ENCODE measurements at regions not wholly inside any gene's neighbourhood (a gene's known extent, or its start where the extent isn't known, plus 50 kb on each side); places are given as distances from the start of the nearest gene placed in this dataset.

- no peak overlapping the region for H3K27ac Mint-ChIP-seq
- peaks cover 4% of the 10 kb centered on the region; the same call in 1 of the 2 replicates for H3K27me3 Mint-ChIP-seq (ENCODE audit: low read depth)
- CTCF ChIA-PET = no interaction called here
- no peaks in the 10 kb centered on the region for H3K36me3 Mint-ChIP-seq
- ATAC-seq = no peak
- POLR2A ChIA-PET = no interaction called here
- TF ChIP-seq TEAD4 (CRISPR knock-in tag; IDR thresholded peaks at IDR 0.05) (no peak), ZBTB21 (CRISPR knock-in tag; IDR thresholded peaks at IDR 0.05; ENCODE audit: borderline replicate concordance) (no peak), ZNF138 (CRISPR knock-in tag; conservative IDR thresholded peaks at IDR 0.05) (no peak), HMGXB4 (CRISPR knock-in tag; IDR thresholded peaks at IDR 0.05) (no peak), ATF1 (CRISPR knock-in tag; IDR thresholded peaks at IDR 0.05) (no peak), MLX (CRISPR knock-in tag; IDR thresholded peaks at IDR 0.05) (no peak), ZNF416 (CRISPR knock-in tag; IDR thresholded peaks at IDR 0.05) (no peak), NFYB (CRISPR knock-in tag; conservative IDR thresholded peaks at IDR 0.05; ENCODE audit: low read depth) (no peak), NR1H2 (CRISPR knock-in tag; IDR thresholded peaks at IDR 0.05) (no peak), ESRRA (CRISPR knock-in tag; IDR thresholded peaks at IDR 0.05; ENCODE audit: borderline replicate concordance) (no peak), TCF7 (CRISPR knock-in tag; IDR thresholded peaks at IDR 0.05; ENCODE audit: low read depth) (no peak), PRDM15 (CRISPR knock-in tag; IDR thresholded peaks at IDR 0.05) (no peak), KAT7 (CRISPR knock-in tag; IDR thresholded peaks at IDR 0.05; ENCODE audit: borderline replicate concordance) (no peak), PRRX2 (CRISPR knock-in tag; IDR thresholded peaks at IDR 0.05) (no peak), E2F4 (CRISPR knock-in tag; IDR thresholded peaks at IDR 0.05; ENCODE audit: borderline replicate concordance, low read depth) (no peak)
- TF ChIP-seq, protein P1, sequence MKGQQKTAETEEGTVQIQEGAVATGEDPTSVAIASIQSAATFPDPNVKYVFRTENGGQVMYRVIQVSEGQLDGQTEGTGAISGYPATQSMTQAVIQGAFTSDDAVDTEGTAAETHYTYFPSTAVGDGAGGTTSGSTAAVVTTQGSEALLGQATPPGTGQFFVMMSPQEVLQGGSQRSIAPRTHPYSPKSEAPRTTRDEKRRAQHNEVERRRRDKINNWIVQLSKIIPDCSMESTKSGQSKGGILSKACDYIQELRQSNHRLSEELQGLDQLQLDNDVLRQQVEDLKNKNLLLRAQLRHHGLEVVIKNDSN (CRISPR knock-in tag; IDR thresholded peaks at IDR 0.05) = no peak
- TF ChIP-seq, protein P2, sequence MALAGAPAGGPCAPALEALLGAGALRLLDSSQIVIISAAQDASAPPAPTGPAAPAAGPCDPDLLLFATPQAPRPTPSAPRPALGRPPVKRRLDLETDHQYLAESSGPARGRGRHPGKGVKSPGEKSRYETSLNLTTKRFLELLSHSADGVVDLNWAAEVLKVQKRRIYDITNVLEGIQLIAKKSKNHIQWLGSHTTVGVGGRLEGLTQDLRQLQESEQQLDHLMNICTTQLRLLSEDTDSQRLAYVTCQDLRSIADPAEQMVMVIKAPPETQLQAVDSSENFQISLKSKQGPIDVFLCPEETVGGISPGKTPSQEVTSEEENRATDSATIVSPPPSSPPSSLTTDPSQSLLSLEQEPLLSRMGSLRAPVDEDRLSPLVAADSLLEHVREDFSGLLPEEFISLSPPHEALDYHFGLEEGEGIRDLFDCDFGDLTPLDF (CRISPR knock-in tag; IDR thresholded peaks at IDR 0.05) = no peak
- TF ChIP-seq, protein P3, sequence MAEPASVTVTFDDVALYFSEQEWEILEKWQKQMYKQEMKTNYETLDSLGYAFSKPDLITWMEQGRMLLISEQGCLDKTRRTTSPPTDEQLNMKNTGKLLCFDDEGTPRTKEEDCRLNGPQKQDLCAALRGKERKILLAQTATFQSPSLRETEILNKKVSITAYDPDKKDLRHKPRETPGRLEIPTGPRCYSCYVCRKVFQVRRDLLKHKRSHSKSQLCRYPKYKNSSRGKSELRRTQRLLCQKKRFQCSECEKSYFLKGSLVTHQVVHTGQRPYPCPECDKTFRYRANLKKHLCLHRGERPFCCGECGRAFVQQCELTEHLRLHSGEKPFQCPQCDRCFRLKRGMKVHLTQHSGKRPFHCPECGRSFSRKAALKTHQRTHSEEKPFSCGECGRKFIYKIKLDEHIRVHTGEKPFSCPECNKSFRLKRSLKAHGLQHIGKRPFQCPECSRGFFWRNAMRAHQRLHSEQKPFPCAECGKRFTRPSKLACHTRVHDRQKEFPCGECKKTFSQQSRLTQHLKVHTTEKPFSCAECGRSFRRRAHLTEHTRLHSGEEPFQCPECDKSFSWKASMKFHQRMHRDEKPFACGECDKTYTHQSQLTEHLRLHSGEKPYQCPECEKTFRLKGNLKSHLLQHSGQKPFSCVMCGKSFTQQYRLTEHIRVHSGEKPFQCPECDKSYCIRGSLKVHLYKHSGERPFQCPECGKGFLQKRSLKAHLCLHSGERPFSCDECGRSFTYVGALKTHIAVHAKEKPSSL (CRISPR knock-in tag; conservative IDR thresholded peaks at IDR 0.05) = no peak
- TF ChIP-seq, protein P4, sequence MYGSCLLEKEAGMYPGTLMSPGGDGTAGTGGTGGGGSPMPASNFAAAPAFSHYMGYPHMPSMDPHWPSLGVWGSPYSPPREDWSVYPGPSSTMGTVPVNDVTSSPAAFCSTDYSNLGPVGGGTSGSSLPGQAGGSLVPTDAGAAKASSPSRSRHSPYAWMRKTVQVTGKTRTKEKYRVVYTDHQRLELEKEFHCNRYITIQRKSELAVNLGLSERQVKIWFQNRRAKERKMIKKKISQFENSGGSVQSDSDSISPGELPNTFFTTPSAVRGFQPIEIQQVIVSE (CRISPR knock-in tag; IDR thresholded peaks at IDR 0.05; ENCODE audit: borderline replicate concordance) = no peak
- H3K4me3 Mint-ChIP-seq = no peak overlapping the region
- H3K4me1 Mint-ChIP-seq = no peaks in the 10 kb centered on the region; the same call in 1 of the 2 replicates
- DNase-seq (ENCODE audit: low spot score) = no peak
- peaks cover 18% of the 10 kb centered on the region for H3K9me3 Mint-ChIP-seq
These were observed 55.9 kb upstream of the GRHL3 start for GRCh38 chr1:24263211-24263610.

Measured in WTC11 (cell line).